Pancreas (tissue), 10 donors: ENCODE measurements at regions not wholly inside any gene's neighbourhood (a gene's known extent, or its start where the extent isn't known, plus 50 kb on each side); places are given as distances from the start of the nearest gene placed in this dataset.
"Not testable (repeated sequence)": the region's sequence is repeated elsewhere in the genome, so short reads cannot be mapped to it uniquely, and the experiment has no call there.

Experiments used
- ATAC-seq, 4 donors: fragments of 200-7000 bp; cut with Tn5 transposase; one replicate each; pipeline versions ENCODE4 v1.8.0 to v1.9.1; 2020; ENCODE audit warnings: mild to moderate bottlenecking in 4 of 4, moderate library complexity in 4 of 4
- DNase-seq, 6 donors: peaks; one replicate each; pipeline ENCODE4 v3.0.0-alpha.2; 2020
- FAIRE-seq: peaks from 2 replicates; lab custom pipeline; 2012; peaks lifted over from hg19 to GRCh38; lab: Jason Lieb, UNC
- H3K27ac ChIP-seq, 4 donors: fragments of 200-600 bp; sonication (generic); 1 replicate in 3 of 4; 2 replicates in 1 of 4; pipeline versions ENCODE4 v1.5.0 to v1.8.0; 2020
- H3K27me3 ChIP-seq, 4 donors: fragments of 200-600 bp; one replicate each; pipeline ENCODE4 v1.8.0; 2021
- H3K36me3 ChIP-seq, 3 donors: fragments of 200-600 bp; sonication (generic) in 1 of 3; one replicate each; pipeline versions ENCODE4 v1.5.0 to v1.8.0; 2020 to 2021
- H3K4me1 ChIP-seq, 3 donors: fragments of 200-600 bp; one replicate each; pipeline ENCODE4 v1.8.0; 2021
- H3K4me3 ChIP-seq, 4 donors: fragments of 200-600 bp; sonication (generic) in 2 of 4; one replicate each; pipeline versions ENCODE4 v1.5.0 to v1.8.0; 2020 to 2021
- H3K9me3 ChIP-seq, 4 donors: fragments of 200-600 bp; one replicate each; pipeline ENCODE4 v1.8.0; 2021
- CTCF ChIP-seq, 4 donors: fragments of 200-600 bp; sonication (generic) in 3 of 4; IDR thresholded peaks; one replicate each; pipeline versions ENCODE4 v1.5.0 to v1.8.0; 2021; ENCODE audit warnings: antibody characterized with exemption in 4 of 4
- WGBS, 2 donors: extraction: QIAGEN DNeasy Blood & Tissue Kit; methylation state at CpG; one replicate each; pipeline ENCODE4 v1.1.7; 2013; 5-methylcytosine and 5-hydroxymethylcytosine counted together
- intact Hi-C, 3 donors: fragments of 100-400 bp; cut with DNase I; formaldehyde crosslinking; loops; one replicate each; pipeline versions ENCODE4 v1.11.1 to v1.14.2; 2022
- donor health status: healthy with polysubstance abuse.
- donor health status: DM: no; HTN: no; CAD: no; lungs with moderate emphysema.
- donor health status: DM: no; HTN: no; CAD: no.
- donor health status: control.
- donor health status: control.
- donor health status: Bipolar disorder and iron deficiency.
- donor health status: DM: yes; HTN: yes; CAD: no.
- donor health status: DM: no; HTN: no; CAD: no.
- donor health status: DM: no; HTN: no; CAD: no.
- donor health status: DM: yes; HTN: yes; CAD: no.

DNA sequence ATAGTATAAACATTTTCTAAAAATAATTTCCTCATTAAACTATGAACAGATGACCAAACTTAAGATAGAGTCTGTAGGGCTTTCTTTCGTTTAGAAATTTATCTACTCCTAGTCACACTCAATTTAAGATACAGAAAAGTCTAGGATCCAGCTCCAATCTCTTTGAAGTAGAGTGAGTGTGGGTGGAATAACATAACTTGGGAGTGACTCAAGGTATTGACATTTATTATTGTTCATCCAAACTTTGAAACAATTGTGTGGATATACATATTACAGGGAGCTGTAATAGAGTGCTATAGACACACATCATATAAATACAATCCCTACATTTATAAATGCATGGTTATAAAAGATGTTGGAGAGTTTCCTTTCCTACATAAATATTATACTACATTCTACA, 715.2 kb upstream of the MANEA start:
- WGBS, 2 donors = 37 to 46% methylated on average over 1 of the region's 1 CpG
- Histone ChIP-seq H3K4me1 (no peaks in the 10 kb centered on the region), H3K27me3 (no peaks in the 10 kb centered on the region), H3K4me3 (no peak overlapping the region), H3K36me3 (no peaks in the 10 kb centered on the region), H3K27ac (no peak overlapping the region), H3K9me3 (no peaks in the 10 kb centered on the region)
- DNase-seq = no peak
- intact Hi-C loops = no loop called here
- ATAC-seq = no peak
- no peak for FAIRE-seq
- TF ChIP-seq CTCF (IDR thresholded peaks at IDR 0.05) = no peak

GRCh38 chr6:94859924-94860323, 717.4 kb upstream of the MANEA start:
- ATAC-seq = no peak
- 54 to 74% methylated on average over 4 of the region's 4 CpGs for WGBS, 2 donors
- H3K36me3 ChIP-seq = no peaks in the 10 kb centered on the region
- DNase-seq = no peak
- no peaks in the 10 kb centered on the region for H3K9me3 ChIP-seq
- H3K27me3 ChIP-seq = no peaks in the 10 kb centered on the region
- no peak overlapping the region for H3K4me3 ChIP-seq
- no peak for FAIRE-seq
- no peak for TF ChIP-seq CTCF (IDR thresholded peaks at IDR 0.05)
- no peaks in the 10 kb centered on the region for H3K4me1 ChIP-seq
- H3K27ac ChIP-seq = no peak overlapping the region
- intact Hi-C loops = no loop called here

- H3K27me3 ChIP-seq, H3K9me3 ChIP-seq, H3K27ac ChIP-seq, DNase-seq, H3K4me3 ChIP-seq, intact Hi-C loops, H3K4me1 ChIP-seq, FAIRE-seq, ATAC-seq, H3K36me3 ChIP-seq: not testable (repeated sequence)
- WGBS, 2 donors = 89 to 91% methylated on average over 3 of the region's 3 CpGs
Measured at GRCh38 chr6:94856999-94857398, 720.3 kb upstream of the MANEA start.

DNA sequence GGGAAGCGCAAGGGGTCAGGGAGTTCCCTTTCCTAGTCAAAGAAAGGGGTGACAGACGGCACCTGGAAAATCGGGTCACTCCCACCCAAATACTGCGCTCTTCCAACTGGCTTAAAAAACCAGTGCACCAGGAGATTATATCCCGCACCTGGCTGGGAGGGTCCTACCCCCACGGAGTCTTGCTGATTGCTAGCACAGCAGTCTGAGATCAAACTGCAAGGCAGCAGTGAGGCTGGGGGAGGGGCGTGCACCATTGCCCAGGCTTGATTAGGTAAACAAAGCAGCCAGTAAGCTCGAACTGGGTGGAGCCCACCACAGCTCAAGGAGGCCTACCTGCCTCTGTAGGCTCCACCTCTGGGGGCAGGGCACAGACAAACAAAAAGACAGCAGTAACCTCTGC, 726.0 kb upstream of the MANEA start:
- WGBS, 2 donors = 64 to 75% methylated on average over 7 of the region's 8 CpGs
- intact Hi-C loops = not testable (repeated sequence)

DNA sequence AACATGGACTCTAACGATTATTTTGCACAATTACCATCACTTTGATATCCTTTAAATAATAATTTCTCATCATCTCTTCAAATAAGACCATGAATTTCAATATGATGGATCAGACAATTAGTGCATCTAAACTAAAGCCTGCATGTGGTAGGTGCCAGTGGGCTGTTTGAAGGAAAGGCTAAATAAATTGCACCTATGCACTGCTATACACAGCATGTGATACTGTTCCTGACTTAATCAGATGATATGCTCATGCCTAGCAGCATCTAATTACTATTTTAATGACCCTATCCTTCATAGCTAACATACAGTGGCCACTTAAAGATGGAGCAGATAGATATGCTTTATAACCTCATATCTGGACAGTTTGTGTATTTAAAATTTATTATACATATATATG, 731.6 kb upstream of the MANEA start:
- no peaks in the 10 kb centered on the region for H3K9me3 ChIP-seq
- no peaks in the 10 kb centered on the region for H3K4me1 ChIP-seq
- DNase-seq (no peak), FAIRE-seq (no peak), ATAC-seq (no peak)
- intact Hi-C loops = no loop called here
- no peak overlapping the region for H3K4me3 ChIP-seq
- no peak overlapping the region for H3K27ac ChIP-seq
- WGBS, 2 donors = 54 to 64% methylated on average over 1 of the region's 1 CpG
- H3K27me3 ChIP-seq = no peaks in the 10 kb centered on the region
- H3K36me3 ChIP-seq = no peaks in the 10 kb centered on the region
- TF ChIP-seq CTCF (IDR thresholded peaks at IDR 0.05) = no peak

More for the DNA sequence above, 726.0 kb upstream of the MANEA start:
- H3K36me3 ChIP-seq, H3K4me1 ChIP-seq, H3K27me3 ChIP-seq, ATAC-seq, FAIRE-seq, H3K9me3 ChIP-seq, H3K4me3 ChIP-seq, DNase-seq, H3K27ac ChIP-seq: not testable (repeated sequence)

DNA sequence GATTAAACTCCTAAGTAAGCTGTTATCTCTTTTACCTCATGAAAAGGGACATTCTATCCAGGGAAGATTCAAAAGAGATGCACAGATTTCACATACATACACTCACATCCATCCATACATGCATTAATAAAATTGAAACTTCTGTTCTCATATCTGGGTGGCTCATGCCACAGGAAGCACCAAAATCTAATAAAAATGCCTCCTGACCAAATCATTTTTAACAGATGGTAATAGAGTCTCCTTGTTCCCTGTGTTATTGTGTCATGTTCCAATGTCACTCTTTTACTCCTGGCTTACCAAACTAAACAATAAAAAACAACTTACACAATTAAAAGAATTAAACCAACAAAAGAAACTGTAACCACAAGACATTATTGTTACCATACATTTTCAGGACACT, 742.1 kb upstream of the MANEA start:
- no peaks in the 10 kb centered on the region for H3K27me3 ChIP-seq
- H3K27ac ChIP-seq = no peak overlapping the region
- H3K4me1 ChIP-seq = no peaks in the 10 kb centered on the region
- FAIRE-seq (no peak), ATAC-seq (no peak), DNase-seq (no peak)
- intact Hi-C loops = no loop called here
- H3K4me3 ChIP-seq = no peak overlapping the region
- no peaks in the 10 kb centered on the region for H3K9me3 ChIP-seq
- no peaks in the 10 kb centered on the region for H3K36me3 ChIP-seq
- TF ChIP-seq CTCF (IDR thresholded peaks at IDR 0.05) = no peak
